Activated B cell treated with CpG ODN at 0.5 μM for 24 hours (primary cell): ENCODE measurements at regions not wholly inside any gene's neighbourhood (a gene's known extent, or its start where the extent isn't known, plus 50 kb on each side); places are given as distances from the start of the nearest gene placed in this dataset.

ENCODE experiments used
- ATAC-seq: fragments of 200-7000 bp; cut with Tn5 transposase; one replicate; pipeline ENCODE4 v1.10.0; 2021; ENCODE audit warnings: low read depth, mild to moderate bottlenecking, moderate library complexity
- CTCF ChIA-PET: fragments of 350-600 bp; sonication (Branson Sonifier 250); formaldehyde crosslinking; loops from one replicate; lab custom pipeline; 2021; ENCODE audit warnings: antibody characterized with exemption; lab: Charles Lee
- POLR2A ChIA-PET: fragments of 350-600 bp; sonication (Branson Sonifier 250); formaldehyde crosslinking; loops from one replicate; lab custom pipeline; 2021; ENCODE audit warnings: antibody characterized with exemption; lab: Charles Lee
- DNase-seq: peaks from one replicate; pipeline ENCODE4 v3.0.0; 2022
- H3K27ac Mint-ChIP-seq: one replicate; pipeline ENCODE4 v1.8.0; 2020; ENCODE audit warnings: mixed read lengths
- H3K27me3 Mint-ChIP-seq: one replicate; pipeline ENCODE4 v1.8.0; 2021; ENCODE audit warnings: mixed read lengths
- H3K36me3 Mint-ChIP-seq: one replicate; pipeline ENCODE4 v1.8.0; 2021; ENCODE audit warnings: low read depth, mixed read lengths
- H3K4me1 Mint-ChIP-seq: one replicate; pipeline ENCODE4 v1.8.0; 2021; ENCODE audit warnings: mixed read lengths
- H3K4me3 Mint-ChIP-seq: one replicate; pipeline ENCODE4 v1.8.0; 2020; ENCODE audit warnings: mild to moderate bottlenecking, mixed read lengths
- H3K9me3 Mint-ChIP-seq: one replicate; pipeline ENCODE4 v1.8.0; 2020; ENCODE audit warnings: mixed read lengths
- intact Hi-C: fragments of 100-400 bp; cut with micrococcal nuclease; formaldehyde crosslinking; loops from one replicate; pipeline ENCODE4 v1.15.1; 2024
- TF ChIP-seq, protein P1 (sequence below): fragments of 200-600 bp; IDR thresholded peaks from one replicate; pipeline ENCODE4 v1.8.0; 2022; ENCODE audit warnings: antibody characterized with exemption, mild to moderate bottlenecking

DNA sequence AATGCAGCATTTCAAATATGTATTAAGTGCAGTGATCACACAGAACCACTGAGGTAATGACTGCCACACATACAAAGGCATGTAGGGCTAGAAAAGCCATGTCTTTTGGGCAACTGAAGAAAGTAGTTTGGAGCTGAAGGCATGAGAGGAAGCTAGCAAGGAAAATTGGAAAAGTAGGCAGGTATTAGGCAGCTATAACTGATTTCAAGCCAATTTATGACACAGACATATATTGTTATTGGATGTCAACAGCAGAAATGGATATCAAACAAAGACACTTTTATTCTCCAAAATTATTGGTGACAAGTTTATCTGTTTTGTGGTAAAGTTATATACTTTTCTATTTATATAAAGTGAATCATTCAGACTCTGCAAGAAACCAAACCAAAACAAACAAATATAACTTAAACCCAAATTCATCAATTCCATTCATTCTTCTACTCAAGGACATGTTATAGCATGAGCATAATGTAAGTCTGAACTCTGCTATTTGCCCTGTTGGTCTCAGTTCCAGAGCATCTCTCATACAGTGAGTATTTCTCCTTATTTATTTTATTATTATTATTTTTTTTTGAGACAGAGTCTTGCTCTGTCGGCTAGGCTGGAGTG lies 307.4 kb upstream of the COL8A1 start:
- H3K36me3 Mint-ChIP-seq, result no peaks in the 10 kb centered on the region
- intact Hi-C loops, result no loop called here
- no peaks in the 10 kb centered on the region for H3K4me1 Mint-ChIP-seq
- H3K4me3 Mint-ChIP-seq, result no peak overlapping the region
- no peak for DNase-seq
- no peaks in the 10 kb centered on the region for H3K27me3 Mint-ChIP-seq
- no peak for ATAC-seq
- no peak overlapping the region for H3K27ac Mint-ChIP-seq
- POLR2A ChIA-PET, result no interaction called here
- CTCF ChIA-PET, result no interaction called here
- H3K9me3 Mint-ChIP-seq, result no peaks in the 10 kb centered on the region
- TF ChIP-seq, protein P1, sequence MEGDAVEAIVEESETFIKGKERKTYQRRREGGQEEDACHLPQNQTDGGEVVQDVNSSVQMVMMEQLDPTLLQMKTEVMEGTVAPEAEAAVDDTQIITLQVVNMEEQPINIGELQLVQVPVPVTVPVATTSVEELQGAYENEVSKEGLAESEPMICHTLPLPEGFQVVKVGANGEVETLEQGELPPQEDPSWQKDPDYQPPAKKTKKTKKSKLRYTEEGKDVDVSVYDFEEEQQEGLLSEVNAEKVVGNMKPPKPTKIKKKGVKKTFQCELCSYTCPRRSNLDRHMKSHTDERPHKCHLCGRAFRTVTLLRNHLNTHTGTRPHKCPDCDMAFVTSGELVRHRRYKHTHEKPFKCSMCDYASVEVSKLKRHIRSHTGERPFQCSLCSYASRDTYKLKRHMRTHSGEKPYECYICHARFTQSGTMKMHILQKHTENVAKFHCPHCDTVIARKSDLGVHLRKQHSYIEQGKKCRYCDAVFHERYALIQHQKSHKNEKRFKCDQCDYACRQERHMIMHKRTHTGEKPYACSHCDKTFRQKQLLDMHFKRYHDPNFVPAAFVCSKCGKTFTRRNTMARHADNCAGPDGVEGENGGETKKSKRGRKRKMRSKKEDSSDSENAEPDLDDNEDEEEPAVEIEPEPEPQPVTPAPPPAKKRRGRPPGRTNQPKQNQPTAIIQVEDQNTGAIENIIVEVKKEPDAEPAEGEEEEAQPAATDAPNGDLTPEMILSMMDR, result no peak

DNA sequence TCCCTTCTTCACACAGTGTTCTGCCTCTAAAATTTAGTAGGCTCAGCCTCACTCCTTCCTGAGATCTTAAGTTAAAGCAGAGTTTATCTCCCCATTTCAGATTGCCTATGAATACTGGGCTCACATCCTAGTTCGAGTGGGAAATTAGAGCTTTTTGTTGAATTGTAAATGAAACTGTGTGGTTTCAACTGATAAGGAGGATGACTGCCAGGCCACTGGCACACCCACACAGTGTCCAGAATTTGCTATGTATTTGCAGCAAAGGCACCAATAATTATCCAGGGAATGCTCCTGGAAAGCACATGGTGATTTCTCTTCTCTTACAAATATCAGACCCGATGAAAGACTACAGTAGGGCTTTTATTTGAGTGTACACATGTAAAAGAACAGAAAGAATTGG lies 308.1 kb upstream of the COL8A1 start:
- intact Hi-C loops, result no loop called here
- TF ChIP-seq, protein P1, result no peak
- DNase-seq (no peak), ATAC-seq (no peak)
- ChIA-PET POLR2A (no interaction called here), CTCF (no interaction called here)
- no peaks in the 10 kb centered on the region for H3K9me3 Mint-ChIP-seq
- no peaks in the 10 kb centered on the region for H3K36me3 Mint-ChIP-seq
- no peaks in the 10 kb centered on the region for H3K4me1 Mint-ChIP-seq
- no peak overlapping the region for H3K27ac Mint-ChIP-seq
- no peaks in the 10 kb centered on the region for H3K27me3 Mint-ChIP-seq
- H3K4me3 Mint-ChIP-seq, result no peak overlapping the region

DNA sequence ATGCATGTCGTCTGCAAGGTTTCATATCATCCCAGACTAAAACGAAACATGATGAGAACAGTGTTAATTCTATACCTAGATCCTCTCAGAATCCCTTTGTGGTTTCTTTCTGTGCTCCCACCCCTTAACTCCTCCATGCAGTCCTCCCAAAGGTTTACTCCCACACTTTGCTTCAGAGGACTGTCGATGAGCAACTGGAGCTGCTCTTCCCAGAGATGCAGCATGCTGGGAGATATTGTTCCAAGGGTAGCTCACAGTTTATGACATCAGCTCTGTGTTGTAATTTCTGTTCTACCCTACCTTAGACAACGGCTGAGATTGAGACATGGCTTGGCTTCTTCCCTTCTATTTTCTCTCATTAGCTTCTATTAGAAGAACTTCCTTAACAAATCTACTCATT lies 313.0 kb upstream of the COL8A1 start:
- no peaks in the 10 kb centered on the region for H3K36me3 Mint-ChIP-seq
- ChIA-PET CTCF (no interaction called here), POLR2A (no interaction called here)
- no peak for ATAC-seq
- H3K4me3 Mint-ChIP-seq, result no peak overlapping the region
- H3K9me3 Mint-ChIP-seq, result no peaks in the 10 kb centered on the region
- no peaks in the 10 kb centered on the region for H3K4me1 Mint-ChIP-seq
- TF ChIP-seq, protein P1, result no peak
- H3K27me3 Mint-ChIP-seq, result no peaks in the 10 kb centered on the region
- H3K27ac Mint-ChIP-seq, result no peak overlapping the region
- intact Hi-C loops, result no loop called here
- DNase-seq, result no peak

DNA sequence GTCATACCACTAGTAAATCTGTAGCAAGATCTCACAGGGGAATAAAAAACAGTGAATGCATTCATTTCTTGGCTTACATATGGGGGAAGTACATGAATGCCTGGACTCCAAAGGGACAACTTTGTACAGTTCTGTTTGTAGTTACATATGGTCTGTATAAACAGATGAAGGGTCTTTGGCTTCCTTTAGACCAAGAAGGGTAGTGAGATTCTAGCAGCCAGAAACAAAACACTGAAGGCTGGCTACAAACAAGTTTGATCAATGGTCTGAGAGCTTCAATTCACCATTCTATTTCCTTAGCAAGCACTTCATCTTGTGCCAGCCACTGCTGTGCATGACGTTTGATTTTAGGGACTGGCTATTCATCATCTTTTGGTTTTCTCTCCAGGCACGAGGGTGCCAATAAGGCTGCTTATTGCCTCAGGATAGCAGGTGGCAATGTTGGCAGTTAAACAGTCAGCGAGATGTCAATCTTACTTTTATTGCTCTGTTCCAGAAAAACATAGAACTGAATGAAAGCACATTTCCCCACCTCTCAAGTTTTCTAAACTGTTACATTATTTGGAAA lies 313.7 kb upstream of the COL8A1 start:
- intact Hi-C loops, result no loop called here
- ATAC-seq (no peak), DNase-seq (no peak)
- ChIA-PET POLR2A (no interaction called here), CTCF (no interaction called here)
- Mint-ChIP-seq H3K4me1 (no peaks in the 10 kb centered on the region), H3K9me3 (no peaks in the 10 kb centered on the region), H3K36me3 (no peaks in the 10 kb centered on the region), H3K27ac (no peak overlapping the region), H3K4me3 (no peak overlapping the region), H3K27me3 (no peaks in the 10 kb centered on the region)
- TF ChIP-seq, protein P1, result no peak

DNA sequence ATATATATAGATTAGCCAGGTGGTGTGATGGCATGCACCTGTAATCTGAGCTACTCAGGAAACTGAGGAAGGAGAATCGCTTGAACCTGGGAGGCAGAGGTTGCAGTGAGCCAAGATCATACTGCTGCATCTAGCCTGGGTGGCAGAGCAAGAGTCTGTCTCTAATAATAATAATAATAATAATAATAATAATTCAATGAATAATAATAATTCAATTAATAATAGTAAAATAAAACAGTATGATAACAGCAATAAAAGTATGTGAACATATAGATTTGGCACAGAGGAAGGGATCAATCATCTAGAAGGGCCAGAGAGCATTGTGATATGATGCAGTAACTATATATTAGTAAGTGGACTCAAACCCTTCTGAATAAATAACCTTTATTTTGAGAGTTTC lies 314.5 kb upstream of the COL8A1 start:
- Mint-ChIP-seq H3K9me3 (no peaks in the 10 kb centered on the region), H3K4me1 (no peaks in the 10 kb centered on the region), H3K4me3 (no peak overlapping the region), H3K27me3 (no peaks in the 10 kb centered on the region), H3K27ac (no peak overlapping the region), H3K36me3 (no peaks in the 10 kb centered on the region)
- POLR2A ChIA-PET, result no interaction called here
- ATAC-seq, result no peak
- no peak for DNase-seq
- CTCF ChIA-PET, result no interaction called here
- TF ChIP-seq, protein P1, result no peak
- intact Hi-C loops, result no loop called here
